ENCODE measurements at regions not wholly inside any gene's neighbourhood (a gene's known extent, or its start where the extent isn't known, plus 50 kb on each side); places are given as distances from the start of the nearest gene placed in this dataset.

GRCh38 chr14:98903371-98903770, 368.6 kb downstream of the BCL11B start:
- Histone ChIP-seq H3K27me3 (ENCODE audit: control insufficient read depth, insufficient read depth, low read length, poor library complexity, severe bottlenecking) (no peaks in the 10 kb centered on the region), H3K4me3 (ENCODE audit: low read length) (no peak overlapping the region), H3K27ac (ENCODE audit: low read depth, low read length) (no peak overlapping the region), H3K9ac (ENCODE audit: extremely low read depth, low read length, poor library complexity, severe bottlenecking) (no peak overlapping the region), H3K9me3 (ENCODE audit: control insufficient read depth, low read length) (no peaks in the 10 kb centered on the region), H3K4me1 (ENCODE audit: control insufficient read depth, insufficient read depth, low read length) (peaks cover 6% of the 10 kb centered on the region), H3K36me3 (ENCODE audit: control insufficient read depth, insufficient read depth, low read length) (no peaks in the 10 kb centered on the region)
- Mint-ChIP-seq H3K36me3 (ENCODE audit: low read depth) (no peaks in the 10 kb centered on the region), H3K27me3 (ENCODE audit: insufficient read depth) (peaks cover 10% of the 10 kb centered on the region), H3K4me1 (peaks cover 34% of the 10 kb centered on the region), H3K9me3 (no peaks in the 10 kb centered on the region), H3K27ac (no peak overlapping the region), H3K4me3 (no peak overlapping the region)
- DNase-seq, result no peak
- WGBS, 2 experiments (ENCODE audit: insufficient coverage in 1 of 2, insufficient read length in 1 of 2), result 90 to 94% methylated on average over 2 of the region's 2 CpGs
- TF ChIP-seq, protein P1, sequence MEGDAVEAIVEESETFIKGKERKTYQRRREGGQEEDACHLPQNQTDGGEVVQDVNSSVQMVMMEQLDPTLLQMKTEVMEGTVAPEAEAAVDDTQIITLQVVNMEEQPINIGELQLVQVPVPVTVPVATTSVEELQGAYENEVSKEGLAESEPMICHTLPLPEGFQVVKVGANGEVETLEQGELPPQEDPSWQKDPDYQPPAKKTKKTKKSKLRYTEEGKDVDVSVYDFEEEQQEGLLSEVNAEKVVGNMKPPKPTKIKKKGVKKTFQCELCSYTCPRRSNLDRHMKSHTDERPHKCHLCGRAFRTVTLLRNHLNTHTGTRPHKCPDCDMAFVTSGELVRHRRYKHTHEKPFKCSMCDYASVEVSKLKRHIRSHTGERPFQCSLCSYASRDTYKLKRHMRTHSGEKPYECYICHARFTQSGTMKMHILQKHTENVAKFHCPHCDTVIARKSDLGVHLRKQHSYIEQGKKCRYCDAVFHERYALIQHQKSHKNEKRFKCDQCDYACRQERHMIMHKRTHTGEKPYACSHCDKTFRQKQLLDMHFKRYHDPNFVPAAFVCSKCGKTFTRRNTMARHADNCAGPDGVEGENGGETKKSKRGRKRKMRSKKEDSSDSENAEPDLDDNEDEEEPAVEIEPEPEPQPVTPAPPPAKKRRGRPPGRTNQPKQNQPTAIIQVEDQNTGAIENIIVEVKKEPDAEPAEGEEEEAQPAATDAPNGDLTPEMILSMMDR (conservative IDR thresholded peaks at IDR 0.05), result no peak

GRCh38 chr14:98904677-98905076, 367.3 kb downstream of the BCL11B start:
- Mint-ChIP-seq H3K9me3 (no peaks in the 10 kb centered on the region), H3K27me3 (ENCODE audit: insufficient read depth) (peaks cover 7% of the 10 kb centered on the region), H3K27ac (no peak overlapping the region), H3K36me3 (ENCODE audit: low read depth) (no peaks in the 10 kb centered on the region), H3K4me1 (peaks cover 34% of the 10 kb centered on the region), H3K4me3 (no peak overlapping the region)
- no peaks in the 10 kb centered on the region for H3K36me3 ChIP-seq (ENCODE audit: control insufficient read depth, insufficient read depth, low read length)
- no peaks in the 10 kb centered on the region for H3K27me3 ChIP-seq (ENCODE audit: control insufficient read depth, insufficient read depth, low read length, poor library complexity, severe bottlenecking)
- 93 to 100% methylated on average over 3 of the region's 3 CpGs for WGBS, 2 experiments (ENCODE audit: insufficient coverage in 1 of 2, insufficient read length in 1 of 2)
- no peak overlapping the region for H3K4me3 ChIP-seq (ENCODE audit: low read length)
- no peak overlapping the region for H3K27ac ChIP-seq (ENCODE audit: low read depth, low read length)
- no peak for DNase-seq
- H3K9ac ChIP-seq (ENCODE audit: extremely low read depth, low read length, poor library complexity, severe bottlenecking), result no peak overlapping the region
- no peaks in the 10 kb centered on the region for H3K9me3 ChIP-seq (ENCODE audit: control insufficient read depth, low read length)
- TF ChIP-seq, protein P1 (conservative IDR thresholded peaks at IDR 0.05), result no peak
- H3K4me1 ChIP-seq (ENCODE audit: control insufficient read depth, insufficient read depth, low read length), result peaks cover 6% of the 10 kb centered on the region

DNA sequence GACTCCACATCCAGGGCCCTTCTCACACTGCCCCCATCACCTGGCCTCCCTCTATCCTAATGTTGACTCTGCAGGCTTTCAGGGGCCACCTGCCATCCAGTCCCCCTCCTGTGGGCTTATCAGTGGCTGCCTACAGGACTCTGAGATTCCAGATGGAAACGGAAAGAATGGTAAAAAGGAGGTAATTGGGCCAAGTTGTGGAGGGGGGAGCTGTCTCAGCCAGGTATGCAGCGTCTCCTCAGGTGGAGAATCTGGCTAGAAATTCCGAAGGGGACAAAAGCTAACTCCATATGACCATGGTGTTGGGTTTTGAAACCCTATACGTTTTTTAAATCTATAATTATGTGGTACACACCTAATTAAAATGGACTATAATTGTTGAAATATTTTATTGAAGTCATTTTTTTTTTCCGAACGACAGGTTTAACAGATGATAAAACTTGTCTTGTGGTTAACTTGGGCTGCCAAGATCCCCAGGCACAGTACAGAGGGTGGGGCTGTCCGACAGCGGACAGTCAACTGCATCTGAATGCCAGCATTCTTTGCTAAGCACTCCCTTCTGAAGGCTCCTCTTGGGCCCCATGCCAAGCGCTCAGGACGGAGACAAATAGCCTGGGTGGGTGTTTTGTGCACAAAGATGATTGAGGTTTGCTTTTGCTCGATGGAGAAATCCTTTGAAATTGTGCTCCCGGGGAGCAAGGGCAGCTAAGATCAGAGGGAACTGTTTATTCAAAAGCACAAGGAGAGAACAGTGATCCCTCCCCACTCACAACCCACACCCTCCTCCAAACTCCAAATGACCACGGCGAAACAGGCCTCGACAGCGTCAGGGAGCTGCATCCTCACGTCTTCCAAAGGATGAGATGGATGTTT, 365.6 kb downstream of the BCL11B start:
- no peak overlapping the region for H3K27ac ChIP-seq (ENCODE audit: low read depth, low read length)
- no peak overlapping the region for H3K9ac ChIP-seq (ENCODE audit: extremely low read depth, low read length, poor library complexity, severe bottlenecking)
- no peak overlapping the region for H3K27ac Mint-ChIP-seq
- no peaks in the 10 kb centered on the region for H3K9me3 ChIP-seq (ENCODE audit: control insufficient read depth, low read length)
- TF ChIP-seq, protein P1 (conservative IDR thresholded peaks at IDR 0.05), result no peak
- H3K4me3 Mint-ChIP-seq, result no peak overlapping the region
- H3K36me3 ChIP-seq (ENCODE audit: control insufficient read depth, insufficient read depth, low read length), result no peaks in the 10 kb centered on the region
- no peak overlapping the region for H3K4me3 ChIP-seq (ENCODE audit: low read length)
- 56 to 80% methylated on average over 10 to 16 of the region's 17 CpGs for WGBS, 2 experiments (ENCODE audit: insufficient coverage in 1 of 2, insufficient read length in 1 of 2)
- no peaks in the 10 kb centered on the region for H3K4me1 ChIP-seq (ENCODE audit: control insufficient read depth, insufficient read depth, low read length)
- no peak for DNase-seq
- H3K27me3 Mint-ChIP-seq (ENCODE audit: insufficient read depth), result no peaks in the 10 kb centered on the region
- no peaks in the 10 kb centered on the region for H3K27me3 ChIP-seq (ENCODE audit: control insufficient read depth, insufficient read depth, low read length, poor library complexity, severe bottlenecking)
- H3K4me1 Mint-ChIP-seq, result peaks cover 24% of the 10 kb centered on the region
- no peaks in the 10 kb centered on the region for H3K9me3 Mint-ChIP-seq
- no peaks in the 10 kb centered on the region for H3K36me3 Mint-ChIP-seq (ENCODE audit: low read depth)

Data from endodermal cell (in vitro differentiated cells).